HG03520 (cell line): ENCODE measurements at regions not wholly inside any gene's neighbourhood (a gene's known extent, or its start where the extent isn't known, plus 50 kb on each side); places are given as distances from the start of the nearest gene placed in this dataset.

Experiments used
- ATAC-seq: cut with Tn5 transposase; IDR thresholded peaks from one replicate; pipeline ENCODE4 v1.9.1; 2021; ENCODE audit warnings: mild to moderate bottlenecking, moderate library complexity; ENCODE audit not compliant: unreplicated experiment

GRCh38 chr1:101089613-101090338, 64.2 kb upstream of the DPH5 start:
- no peak for ATAC-seq

- no peak for ATAC-seq
These were observed 62.8 kb upstream of the DPH5 start for GRCh38 chr1:101088431-101088830.

DNA sequence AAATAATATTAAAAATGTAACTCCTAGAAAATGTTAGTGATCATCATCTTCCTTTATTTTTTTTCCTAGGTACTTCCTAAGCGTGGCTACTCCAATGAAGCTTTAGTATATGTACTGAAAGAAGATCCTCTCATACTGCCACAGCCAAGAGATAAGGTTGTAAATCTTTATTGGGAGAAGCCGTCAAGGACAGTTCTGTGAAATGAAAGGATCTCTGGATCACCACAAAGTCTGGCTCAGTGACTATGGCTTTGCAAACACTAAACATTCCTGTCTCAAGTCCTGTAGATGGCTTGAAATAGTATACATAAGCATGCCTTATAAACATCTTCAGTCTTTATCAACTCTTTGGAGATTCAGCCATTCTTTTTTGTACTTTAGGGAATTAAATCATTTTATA, 61.2 kb upstream of the DPH5 start:
- no peak for ATAC-seq

- ATAC-seq: no peak
These were observed 56.2 kb upstream of the DPH5 start for GRCh38 chr1:101081496-101082488.

DNA sequence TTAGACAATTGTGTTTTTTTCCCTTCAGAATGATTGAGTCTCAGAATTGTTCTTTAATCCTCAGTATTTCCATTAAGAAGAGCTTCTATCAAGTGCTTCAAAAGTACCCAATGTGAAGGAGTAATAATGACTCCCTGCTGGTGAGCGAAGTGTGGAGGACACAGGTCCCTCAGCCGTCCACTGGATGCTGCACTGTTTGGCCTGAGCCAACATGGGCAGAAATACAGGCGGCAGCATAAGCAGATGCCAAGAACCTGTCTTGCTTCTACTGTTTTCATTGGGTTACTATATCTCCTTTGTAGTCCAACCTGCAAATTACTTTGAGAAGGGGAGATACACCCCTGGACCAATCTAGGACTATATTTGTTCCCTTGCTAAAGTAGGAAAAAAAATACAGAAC, 55.3 kb upstream of the DPH5 start:
- no peak for ATAC-seq

DNA sequence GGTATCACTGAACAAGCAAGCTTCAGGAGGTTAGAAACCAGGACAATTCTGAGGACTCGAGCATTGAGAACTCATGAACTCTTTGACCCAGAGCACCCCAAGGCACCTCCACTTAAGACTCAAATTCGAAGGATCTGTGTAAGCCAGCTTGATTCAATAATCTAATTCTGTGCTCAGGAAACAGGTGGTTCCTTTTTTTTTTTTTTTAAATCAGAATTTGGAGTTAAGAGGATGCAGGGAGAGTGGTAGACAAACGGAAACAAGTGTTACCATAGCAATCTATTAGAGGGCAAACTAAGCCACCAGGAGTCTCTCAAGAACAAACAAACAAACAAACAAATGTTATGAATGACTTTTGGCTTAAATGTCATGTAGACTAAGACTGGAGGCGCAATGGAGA, 53.8 kb upstream of the DPH5 start:
- no peak for ATAC-seq

- no peak for ATAC-seq
These were observed 52.3 kb upstream of the DPH5 start for GRCh38 chr1:101077849-101078248.

GRCh38 chr1:101075926-101076325, 50.3 kb upstream of the DPH5 start:
- ATAC-seq: no peak
